Lung (tissue), 11 donors: ENCODE measurements at regions not wholly inside any gene's neighbourhood (a gene's known extent, or its start where the extent isn't known, plus 50 kb on each side); places are given as distances from the start of the nearest gene placed in this dataset.

Source experiments
- ATAC-seq: fragments of 200-7000 bp; cut with Tn5 transposase; one replicate; pipeline ENCODE4 v1.9.1; 2020; ENCODE audit warnings: moderate number of reproducible peaks; ENCODE audit not compliant: insufficient read depth, low FRiP score
- DNase-seq, 3 donors: peaks; one replicate each; pipeline ENCODE4 v3.0.0-alpha.2; 2013 to 2017
- H3K27ac ChIP-seq, 2 donors: one replicate each; pipeline ENCODE4 v1.5.1; 2013; ENCODE audit warnings: mild to moderate bottlenecking in 2 of 2, moderate library complexity in 2 of 2, control low read depth in 1 of 2, inconsistent platforms in 1 of 2, low read depth in 1 of 2, low read length in 1 of 2
- H3K27me3 ChIP-seq, 3 donors: one replicate each; pipeline ENCODE4 v1.5.1; 2013; ENCODE audit warnings: low read length in 2 of 3; ENCODE audit not compliant: control insufficient read depth in 3 of 3, insufficient read depth in 3 of 3
- H3K36me3 ChIP-seq, 4 donors: one replicate each; pipeline ENCODE4 v1.5.1; 2013; ENCODE audit warnings: low read length in 4 of 4, mild to moderate bottlenecking in 1 of 4, moderate library complexity in 1 of 4; ENCODE audit not compliant: control insufficient read depth in 4 of 4, insufficient read depth in 4 of 4
- H3K4me1 ChIP-seq, 5 donors: one replicate each; pipeline ENCODE4 v1.5.1; 2013; ENCODE audit warnings: low read length in 5 of 5, mild to moderate bottlenecking in 2 of 5, moderate library complexity in 1 of 5; ENCODE audit not compliant: control insufficient read depth in 5 of 5, insufficient read depth in 5 of 5
- H3K4me3 ChIP-seq: one replicate; pipeline ENCODE4 v1.5.1; 2013; ENCODE audit warnings: mild to moderate bottlenecking, control low read depth, moderate library complexity
- H3K9ac ChIP-seq, 2 donors: one replicate each; pipeline ENCODE4 v1.5.1; 2013; ENCODE audit warnings: low read length in 2 of 2, control low read depth in 1 of 2; ENCODE audit not compliant: insufficient read depth in 1 of 2
- H3K9me3 ChIP-seq, 4 donors: one replicate each; pipeline ENCODE4 v1.5.1; 2013; ENCODE audit warnings: low read length in 3 of 4, mild to moderate bottlenecking in 1 of 4, moderate library complexity in 1 of 4; ENCODE audit not compliant: control insufficient read depth in 4 of 4, insufficient read depth in 3 of 4
- WGBS, 2 donors: extraction: QIAGEN DNeasy Blood & Tissue Kit; methylation state at CpG; one replicate each; pipeline ENCODE4 v1.1.7; 2013; 5-methylcytosine and 5-hydroxymethylcytosine counted together
- TF ChIP-seq, protein P1 (sequence below): IDR thresholded peaks from 2 replicates; pipeline ENCODE4 v1.5.1; 2012; ENCODE audit warnings: mild to moderate bottlenecking; ENCODE audit errors: control extremely low read depth, extremely low read depth
- donor health status: control.
- donor health status: control.
- donor health status: Bipolar disorder and iron deficiency.
- donor health status: healthy.
- donor health status: DM: yes; HTN: yes; CAD: no.

DNA sequence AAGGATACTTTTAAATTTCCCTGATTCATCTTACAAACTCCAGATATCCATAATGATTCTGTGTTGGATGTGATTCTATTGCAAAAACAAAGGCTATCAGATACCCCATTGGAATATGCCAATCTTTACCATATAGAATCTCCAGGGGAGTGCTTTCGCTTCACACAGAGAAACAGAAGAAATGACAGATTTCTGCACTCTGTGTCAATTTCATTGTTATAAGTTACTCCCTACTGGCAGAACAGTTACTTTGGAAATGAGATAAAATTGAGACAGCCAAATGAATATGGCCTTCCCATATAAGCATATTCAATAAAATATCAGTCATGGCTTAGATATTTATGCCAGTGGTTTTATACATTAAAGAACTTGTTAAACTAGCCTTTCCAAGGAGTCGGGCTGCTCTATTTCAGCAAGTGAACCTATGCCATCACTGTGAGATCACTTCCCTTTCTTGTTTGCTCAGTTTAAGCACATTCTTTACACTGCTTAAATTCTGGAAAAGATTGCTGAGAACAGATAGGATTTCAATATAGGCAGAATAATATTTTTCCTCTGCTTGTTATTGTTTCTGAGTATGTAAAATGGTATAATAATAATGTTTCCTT is 127.5 kb upstream of the ANXA10 start:
- 72 to 86% methylated on average over 2 of the region's 2 CpGs for WGBS, 2 donors
- TF ChIP-seq, protein P1, sequence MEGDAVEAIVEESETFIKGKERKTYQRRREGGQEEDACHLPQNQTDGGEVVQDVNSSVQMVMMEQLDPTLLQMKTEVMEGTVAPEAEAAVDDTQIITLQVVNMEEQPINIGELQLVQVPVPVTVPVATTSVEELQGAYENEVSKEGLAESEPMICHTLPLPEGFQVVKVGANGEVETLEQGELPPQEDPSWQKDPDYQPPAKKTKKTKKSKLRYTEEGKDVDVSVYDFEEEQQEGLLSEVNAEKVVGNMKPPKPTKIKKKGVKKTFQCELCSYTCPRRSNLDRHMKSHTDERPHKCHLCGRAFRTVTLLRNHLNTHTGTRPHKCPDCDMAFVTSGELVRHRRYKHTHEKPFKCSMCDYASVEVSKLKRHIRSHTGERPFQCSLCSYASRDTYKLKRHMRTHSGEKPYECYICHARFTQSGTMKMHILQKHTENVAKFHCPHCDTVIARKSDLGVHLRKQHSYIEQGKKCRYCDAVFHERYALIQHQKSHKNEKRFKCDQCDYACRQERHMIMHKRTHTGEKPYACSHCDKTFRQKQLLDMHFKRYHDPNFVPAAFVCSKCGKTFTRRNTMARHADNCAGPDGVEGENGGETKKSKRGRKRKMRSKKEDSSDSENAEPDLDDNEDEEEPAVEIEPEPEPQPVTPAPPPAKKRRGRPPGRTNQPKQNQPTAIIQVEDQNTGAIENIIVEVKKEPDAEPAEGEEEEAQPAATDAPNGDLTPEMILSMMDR: no peak
- no peak overlapping the region for H3K27ac ChIP-seq

DNA sequence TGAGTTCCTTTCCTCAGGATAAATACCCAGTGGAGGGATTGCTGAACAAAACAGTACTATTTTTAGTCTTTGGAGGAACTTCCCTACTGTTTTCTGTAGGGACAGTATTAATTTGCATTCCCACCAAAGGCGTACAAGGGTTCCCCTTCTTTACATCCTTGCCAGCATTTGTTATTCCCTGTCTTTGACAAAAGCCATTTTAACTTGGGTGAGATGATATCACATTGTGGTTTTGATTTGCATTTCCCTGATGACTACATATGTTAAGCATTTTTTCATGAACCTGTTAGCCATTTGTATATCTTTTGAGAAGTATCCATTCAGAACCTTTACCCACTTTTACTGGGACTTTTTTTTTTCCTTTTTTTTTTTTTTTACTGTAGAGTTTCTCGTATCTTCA is 126.2 kb upstream of the ANXA10 start:
- Histone ChIP-seq H3K9ac (no peak overlapping the region), H3K9me3 (peaks cover 0 to 6% (median under 1%) of the 10 kb centered on the region in 4 donors), H3K4me1 (no peaks in the 10 kb centered on the region), H3K4me3 (no peak overlapping the region), H3K36me3 (no peaks in the 10 kb centered on the region), H3K27me3 (no peaks in the 10 kb centered on the region), H3K27ac (no peak overlapping the region)
- WGBS, 2 donors: 83 to 84% methylated on average over 2 of the region's 2 CpGs
- TF ChIP-seq, protein P1: no peak
- ATAC-seq (no peak), DNase-seq (no peak)

More for the DNA sequence above, 127.5 kb upstream of the ANXA10 start:
- DNase-seq: no peak
- H3K4me3 ChIP-seq: no peak overlapping the region
- no peak overlapping the region for H3K9ac ChIP-seq
- no peak for ATAC-seq
- H3K4me1 ChIP-seq: no peaks in the 10 kb centered on the region
- H3K9me3 ChIP-seq: peaks cover 0 to 6% (median under 1%) of the 10 kb centered on the region in 4 donors
- no peaks in the 10 kb centered on the region for H3K36me3 ChIP-seq
- no peaks in the 10 kb centered on the region for H3K27me3 ChIP-seq

DNA sequence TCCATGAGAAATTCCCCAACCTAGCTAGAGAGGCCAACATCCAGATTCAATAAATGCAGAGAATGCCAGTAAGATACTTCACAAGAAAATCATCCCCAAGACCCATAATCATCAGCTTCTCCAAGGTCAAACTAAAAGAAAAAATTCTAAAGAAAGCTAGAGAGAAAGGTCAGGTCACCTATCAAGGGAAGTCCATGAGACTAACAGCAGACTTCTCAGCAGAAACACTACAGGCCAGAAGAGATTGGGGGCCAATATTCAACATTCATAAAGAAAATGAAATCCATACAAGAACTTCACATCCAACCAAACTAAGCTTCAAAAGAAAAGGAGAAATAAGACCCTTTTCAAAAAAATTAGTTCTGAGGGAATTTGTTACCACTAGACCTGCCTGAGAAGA is 118.8 kb upstream of the ANXA10 start:
- Histone ChIP-seq H3K27me3 (no peaks in the 10 kb centered on the region), H3K9ac (no peak overlapping the region), H3K9me3 (peaks cover 0 to 21% (median under 1%) of the 10 kb centered on the region in 4 donors), H3K36me3 (no peaks in the 10 kb centered on the region), H3K4me1 (no peaks in the 10 kb centered on the region), H3K4me3 (no peak overlapping the region), H3K27ac (no peak overlapping the region)
- ATAC-seq (no peak), DNase-seq (no peak)
- TF ChIP-seq, protein P1: no peak

DNA sequence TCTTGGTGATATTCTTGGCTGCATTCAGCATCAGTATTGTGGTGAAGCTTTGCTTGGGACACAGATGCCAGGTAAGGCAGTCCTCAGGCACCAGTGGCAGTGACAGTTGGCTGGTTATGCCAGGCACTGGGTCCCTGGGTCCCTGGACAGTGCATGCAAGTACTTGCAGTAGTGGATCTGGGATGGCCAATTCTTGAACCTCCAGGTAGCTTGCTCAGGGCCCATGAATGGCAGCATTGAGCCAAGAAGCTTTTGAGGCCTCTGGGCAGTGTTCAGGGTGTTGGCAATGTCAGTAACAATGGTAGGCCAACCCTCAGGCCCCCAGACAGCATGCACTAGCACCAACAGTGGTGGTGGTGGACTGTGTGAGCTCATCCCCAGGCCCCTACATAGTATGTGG is 106.8 kb upstream of the ANXA10 start:
- Histone ChIP-seq H3K9ac (no peak overlapping the region), H3K4me3 (no peak overlapping the region), H3K27ac (no peak overlapping the region), H3K27me3 (no peaks in the 10 kb centered on the region), H3K4me1 (no peaks in the 10 kb centered on the region), H3K36me3 (no peaks in the 10 kb centered on the region), H3K9me3 (peaks cover 0 to 8% (median 0%) of the 10 kb centered on the region in 4 donors)
- TF ChIP-seq, protein P1: no peak
- ATAC-seq (no peak), DNase-seq (no peak)
